SK-N-SH treated with all-trans-retinoic acid at 6 μM for 48 hours (cell line): ENCODE measurements at regions not wholly inside any gene's neighbourhood (a gene's known extent, or its start where the extent isn't known, plus 50 kb on each side); places are given as distances from the start of the nearest gene placed in this dataset.

Experiments
- ATAC-seq: fragments of 200-7000 bp; cut with Tn5 transposase; 3 replicates; pipeline ENCODE4 v1.9.1; 2020; ENCODE audit warnings: mild to moderate bottlenecking, moderate library complexity
- ARNTL ChIP-seq: fragments of 450-650 bp; formaldehyde crosslinking; IDR thresholded peaks from 2 replicates; pipeline ENCODE4 v1.5.0; 2020; ENCODE audit warnings: low read depth, mild to moderate bottlenecking, moderate library complexity, borderline replicate concordance
- BACH2 ChIP-seq: fragments of 250-450 bp; sonication (Bioruptor Pico); IDR thresholded peaks from 2 replicates; pipeline ENCODE4 v1.9.0; 2021; ENCODE audit warnings: mild to moderate bottlenecking, borderline replicate concordance
- CSDC2 ChIP-seq: fragments of 250-450 bp; sonication (Bioruptor Pico); IDR thresholded peaks from 2 replicates; pipeline ENCODE4 v1.5.0; 2020; ENCODE audit warnings: mild to moderate bottlenecking, moderate library complexity
- CSRNP3 ChIP-seq: fragments of 250-450 bp; sonication (Bioruptor Pico); IDR thresholded peaks from 2 replicates; pipeline ENCODE4 v1.5.1; 2021; ENCODE audit warnings: mild to moderate bottlenecking, moderate library complexity
- ESRRG ChIP-seq: fragments of 250-450 bp; sonication (Bioruptor Pico); IDR thresholded peaks from 2 replicates; pipeline ENCODE4 v1.6.1; 2021; ENCODE audit warnings: mild to moderate bottlenecking
- GLIS3 ChIP-seq: fragments of 250-450 bp; sonication (Bioruptor Pico); IDR thresholded peaks from 2 replicates; pipeline ENCODE4 v1.5.0; 2020; ENCODE audit warnings: mild to moderate bottlenecking, moderate library complexity
- ISL1 ChIP-seq: fragments of 250-450 bp; sonication (Bioruptor Pico); IDR thresholded peaks from 2 replicates; pipeline ENCODE4 v2.1.2; 2022; ENCODE audit warnings: mild to moderate bottlenecking, moderate library complexity
- OSR1 ChIP-seq: fragments of 250-450 bp; sonication (Bioruptor Pico); IDR thresholded peaks from 2 replicates; pipeline ENCODE4 v1.8.0; 2022; ENCODE audit warnings: moderate library complexity, mild to moderate bottlenecking, inconsistent platforms
- PATZ1 ChIP-seq: fragments of 250-450 bp; sonication (Bioruptor Pico); IDR thresholded peaks from 2 replicates; pipeline ENCODE4 v1.8.0; 2020; ENCODE audit warnings: mild to moderate bottlenecking, moderate library complexity, borderline replicate concordance
- POU6F1 ChIP-seq: fragments of 250-450 bp; sonication (Bioruptor Pico); IDR thresholded peaks from 2 replicates; pipeline ENCODE4 v1.8.0; 2021; ENCODE audit warnings: low read depth, mild to moderate bottlenecking, moderate library complexity, borderline replicate concordance
- PPARA ChIP-seq: fragments of 250-450 bp; sonication (Bioruptor Pico); IDR thresholded peaks from 2 replicates; pipeline ENCODE4 v1.5.0; 2020; ENCODE audit warnings: mild to moderate bottlenecking, borderline replicate concordance
- RARB ChIP-seq: fragments of 250-450 bp; sonication (Bioruptor Pico); IDR thresholded peaks from 2 replicates; pipeline ENCODE4 v1.8.0; 2021; ENCODE audit warnings: mild to moderate bottlenecking, moderate library complexity
- SNAI2 ChIP-seq: fragments of 250-450 bp; sonication (Bioruptor Pico); IDR thresholded peaks from 2 replicates; pipeline ENCODE4 v1.5.0; 2020; ENCODE audit warnings: mild to moderate bottlenecking, moderate library complexity
- TCF4 ChIP-seq: fragments of 250-450 bp; sonication (Bioruptor Pico); IDR thresholded peaks from 2 replicates; pipeline ENCODE4 v1.8.0; 2021; ENCODE audit warnings: mild to moderate bottlenecking, moderate library complexity, borderline replicate concordance
- TOX ChIP-seq: fragments of 250-450 bp; sonication (Bioruptor Pico); IDR thresholded peaks from 2 replicates; pipeline ENCODE4 v1.8.0; 2021; ENCODE audit warnings: mild to moderate bottlenecking, moderate library complexity, borderline replicate concordance
- TSHZ2 ChIP-seq: fragments of 250-450 bp; sonication (Bioruptor Pico); IDR thresholded peaks from 2 replicates; pipeline ENCODE4 v1.5.0; 2020; ENCODE audit warnings: mild to moderate bottlenecking, moderate library complexity
- ZFP3 ChIP-seq: fragments of 250-450 bp; sonication (Bioruptor Pico); IDR thresholded peaks from 2 replicates; pipeline ENCODE4 v1.5.0; 2020; ENCODE audit warnings: mild to moderate bottlenecking, moderate library complexity
- ZFP30 ChIP-seq: fragments of 450-650 bp; formaldehyde crosslinking; IDR thresholded peaks from 2 replicates; pipeline ENCODE4 v1.5.0; 2022; ENCODE audit warnings: mild to moderate bottlenecking, moderate library complexity
- ZNF565 ChIP-seq: fragments of 450-650 bp; formaldehyde crosslinking; conservative IDR thresholded peaks from 2 replicates; pipeline ENCODE4 v1.5.0; 2020; ENCODE audit warnings: low read depth, mild to moderate bottlenecking, moderate library complexity
- ZNF70 ChIP-seq: fragments of 450-650 bp; formaldehyde crosslinking; IDR thresholded peaks from 2 replicates; pipeline ENCODE4 v1.5.0; 2020; ENCODE audit warnings: mild to moderate bottlenecking, moderate library complexity

- no peak for TF ChIP-seq ARNTL (CRISPR knock-in tag)
- no peak for TF ChIP-seq RARB
- no peak for TF ChIP-seq PATZ1 (CRISPR knock-in tag)
- no peak for TF ChIP-seq ZFP30 (CRISPR knock-in tag)
- TF ChIP-seq BACH2 (CRISPR knock-in tag), result no peak
- TF ChIP-seq OSR1, result no peak
- TF ChIP-seq POU6F1 (CRISPR knock-in tag), result no peak
- no peak for TF ChIP-seq TSHZ2 (CRISPR knock-in tag)
- no peak for TF ChIP-seq ZFP3 (CRISPR knock-in tag)
- no peak for TF ChIP-seq GLIS3
- TF ChIP-seq PPARA (CRISPR knock-in tag), result no peak
- no peak for TF ChIP-seq ZNF70 (CRISPR knock-in tag)
- TF ChIP-seq ISL1 (CRISPR knock-in tag), result no peak
- TF ChIP-seq ZNF565 (CRISPR knock-in tag), result no peak
- no peak for TF ChIP-seq TCF4 (CRISPR knock-in tag)
- TF ChIP-seq, all 23 proteins: peak for 0
- no peak for ATAC-seq
Observed at GRCh38 chr11:104275992-104276391, 112.0 kb upstream of the PDGFD start.

- no peak for ATAC-seq
Observed at GRCh38 chr11:104260456-104260855, 96.5 kb upstream of the PDGFD start.

More at GRCh38 chr11:104260456-104260855, 96.5 kb upstream of the PDGFD start:
- no peak for TF ChIP-seq SNAI2 (CRISPR knock-in tag)
- no peak for TF ChIP-seq ESRRG
- no peak for TF ChIP-seq TSHZ2 (CRISPR knock-in tag)
- no peak for TF ChIP-seq ZFP30 (CRISPR knock-in tag)
- no peak for TF ChIP-seq BACH2 (CRISPR knock-in tag)
- TF ChIP-seq CSRNP3 (CRISPR knock-in tag), result no peak
- no peak for TF ChIP-seq ZNF565 (CRISPR knock-in tag)
- TF ChIP-seq CSDC2 (CRISPR knock-in tag), result no peak
- no peak for TF ChIP-seq OSR1
- no peak for TF ChIP-seq ISL1 (CRISPR knock-in tag)
- no peak for TF ChIP-seq GLIS3
- TF ChIP-seq ARNTL (CRISPR knock-in tag), result no peak
- TF ChIP-seq PPARA (CRISPR knock-in tag), result no peak
- no peak for TF ChIP-seq TOX (CRISPR knock-in tag)
- no peak for TF ChIP-seq POU6F1 (CRISPR knock-in tag)
